GOT3 (cell line): ENCODE measurements at regions not wholly inside any gene's neighbourhood (a gene's known extent, or its start where the extent isn't known, plus 50 kb on each side); places are given as distances from the start of the nearest gene placed in this dataset.
"Not testable (repeated sequence)": the region's sequence is repeated elsewhere in the genome, so short reads cannot be mapped to it uniquely, and the experiment has no call there.

Source experiments
- DNase-seq: peaks from one replicate; lab custom pipeline; 2025; ENCODE audit warnings: mixed read lengths; lab: John Stamatoyannopoulos, UW

DNA sequence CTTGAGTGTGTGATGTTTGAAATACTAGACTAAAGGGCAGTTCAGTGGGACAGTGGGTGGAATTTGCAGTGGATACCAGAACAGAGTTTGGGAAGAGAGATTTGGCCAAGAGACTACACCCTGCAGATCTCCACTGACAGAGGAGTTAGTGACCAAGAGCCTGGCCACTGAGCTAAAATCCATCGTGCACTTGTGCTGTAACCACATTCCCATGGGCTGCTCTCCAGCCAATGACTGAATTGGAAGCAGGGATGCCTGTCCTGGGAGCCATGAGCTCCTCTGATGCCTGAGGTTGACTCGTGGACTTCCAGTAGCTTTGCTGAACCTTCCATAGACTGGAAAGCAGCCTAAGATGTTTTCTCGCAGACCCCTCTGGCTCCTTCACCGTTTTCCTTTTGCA is 296.1 kb downstream of the TRIML1 start:
- DNase-seq: no peak

DNA sequence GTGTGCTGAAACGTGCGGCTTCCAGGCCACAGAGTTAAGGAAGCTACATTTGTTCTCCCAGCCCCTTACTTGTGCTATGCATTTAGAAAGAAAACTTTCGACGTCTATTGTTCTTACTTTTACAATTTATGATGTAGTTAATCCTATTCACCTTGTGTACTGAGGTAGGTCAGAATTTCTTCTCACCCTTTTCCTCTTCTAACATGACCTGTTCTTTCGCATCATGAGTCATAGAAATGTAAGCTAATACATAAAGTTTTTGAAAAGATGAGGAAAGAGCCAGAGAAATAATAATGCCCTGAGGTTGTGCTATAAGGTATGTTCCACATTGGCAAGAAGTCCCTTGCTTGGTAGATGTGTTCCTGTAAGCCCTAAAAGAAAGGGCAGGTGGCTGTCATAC is 298.3 kb downstream of the TRIML1 start:
- DNase-seq: no peak

DNA sequence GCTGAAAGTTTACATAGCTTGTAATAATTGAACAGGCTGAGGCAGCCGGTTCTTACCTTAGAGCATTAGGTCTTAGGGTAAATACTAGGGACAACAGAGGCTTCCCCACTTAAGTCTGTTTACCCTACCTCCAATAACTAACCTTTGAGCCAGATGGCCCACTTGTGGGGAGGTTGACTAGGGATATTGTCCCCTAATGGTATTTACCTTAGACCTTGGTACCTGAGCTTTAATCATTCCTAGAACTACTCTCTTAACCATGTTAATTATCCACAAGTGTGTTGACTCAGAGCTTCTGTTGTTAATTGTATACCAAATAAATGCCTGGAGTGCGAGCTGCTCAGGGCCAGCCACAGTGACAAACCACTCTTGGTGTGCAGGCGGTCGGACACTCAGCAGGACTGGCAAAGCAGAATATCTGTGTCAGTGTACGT is 299.2 kb downstream of the TRIML1 start:
- DNase-seq: not testable (repeated sequence)

- no peak for DNase-seq
Observed at GRCh38 chr4:188439641-188440311, 300.5 kb downstream of the TRIML1 start.

DNA sequence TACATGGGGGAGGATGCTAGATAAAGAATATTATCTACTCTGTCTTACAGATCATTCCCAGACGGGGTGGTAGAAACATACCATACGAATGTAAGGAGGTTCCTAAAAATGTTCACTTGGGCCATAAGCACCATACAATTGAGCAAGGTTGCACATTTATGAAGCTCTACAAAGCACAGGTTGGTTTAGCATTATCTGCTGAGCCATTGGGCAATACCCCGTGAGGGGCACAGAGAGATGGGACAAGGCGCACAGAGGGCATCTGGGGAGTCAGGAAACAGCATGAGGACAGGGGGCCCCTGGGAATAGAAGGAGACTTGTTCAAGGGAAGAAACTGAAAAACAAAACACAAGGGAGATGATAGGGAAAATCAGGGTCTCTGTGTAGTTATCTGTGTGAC is 305.3 kb downstream of the TRIML1 start:
- DNase-seq: no peak

- not testable (repeated sequence) for DNase-seq
Observed at GRCh38 chr4:188448996-188449395, 309.8 kb downstream of the TRIML1 start.

DNA sequence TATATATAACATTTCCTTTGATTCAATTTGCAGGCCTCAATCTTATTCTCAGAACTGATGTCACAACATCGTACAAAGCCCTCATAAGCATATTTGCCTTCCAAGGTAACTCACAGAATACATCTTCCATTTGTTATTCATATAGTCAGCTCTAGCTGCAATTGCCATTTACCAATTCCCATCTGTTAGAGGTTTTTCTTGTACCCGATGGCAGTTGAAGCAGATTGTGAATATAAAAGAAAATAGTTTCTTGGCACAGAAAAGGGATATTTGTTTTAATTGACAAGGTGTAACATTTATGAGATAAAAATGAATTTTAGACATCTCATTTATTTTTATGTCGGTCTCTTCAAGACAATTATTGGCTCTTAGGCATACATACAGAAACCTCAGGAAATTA is 311.3 kb downstream of the TRIML1 start:
- DNase-seq: no peak

GRCh38 chr4:188452097-188452496 is 312.9 kb downstream of the TRIML1 start:
- no peak for DNase-seq

DNA sequence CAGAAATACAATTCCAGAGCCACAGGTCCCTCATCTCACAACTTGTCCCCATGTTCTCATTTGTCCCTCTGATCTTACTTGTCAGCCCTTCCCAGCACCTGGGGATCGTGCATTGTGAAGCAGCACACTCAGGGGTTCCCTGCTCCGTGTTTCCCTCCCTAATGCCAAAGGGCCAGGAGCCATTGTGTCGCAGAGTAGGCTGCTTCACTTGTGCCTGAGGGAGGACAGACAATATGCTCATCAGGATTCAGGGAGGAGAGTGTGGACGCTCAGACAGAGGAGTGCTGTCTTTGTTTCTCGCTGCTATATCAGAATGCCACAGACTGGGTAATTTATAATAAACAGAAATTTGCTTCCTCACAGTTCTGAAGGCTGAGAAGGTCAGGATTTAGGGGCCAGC is 315.3 kb downstream of the TRIML1 start:
- DNase-seq: no peak

DNA sequence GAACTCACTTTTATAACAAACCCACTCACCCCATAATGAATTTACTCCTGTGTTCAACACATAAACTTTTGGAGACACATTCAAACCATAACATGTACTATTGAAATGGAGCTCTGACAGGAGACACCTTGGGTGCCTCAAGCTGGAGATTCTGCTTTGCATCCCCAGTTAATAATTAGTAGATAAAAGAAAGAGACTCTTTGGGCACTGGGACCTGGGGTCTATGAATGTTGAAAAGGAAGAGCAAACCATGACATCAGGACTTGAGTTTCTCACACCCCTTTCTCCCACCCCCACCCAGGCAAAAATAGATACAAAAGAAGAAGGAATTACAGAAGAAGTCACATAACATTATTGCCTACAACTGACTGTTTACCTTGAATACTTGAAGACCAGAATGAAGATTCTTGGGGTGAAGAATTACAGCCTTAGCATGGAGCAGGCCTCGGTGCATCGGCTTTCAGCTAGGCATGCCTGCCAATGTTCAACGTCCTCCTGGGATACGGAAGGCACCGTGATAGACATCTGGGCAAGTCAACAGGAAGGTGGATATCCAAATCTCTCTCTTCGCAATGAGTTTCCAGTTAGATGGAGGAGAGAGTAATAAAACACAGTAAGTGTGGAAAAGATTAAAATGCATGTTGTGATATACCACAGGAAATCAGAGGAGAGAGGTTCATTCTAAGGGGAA is 316.0 kb downstream of the TRIML1 start:
- DNase-seq: no peak

- no peak for DNase-seq
Observed at GRCh38 chr4:188459381-188459780, 320.1 kb downstream of the TRIML1 start.

DNA sequence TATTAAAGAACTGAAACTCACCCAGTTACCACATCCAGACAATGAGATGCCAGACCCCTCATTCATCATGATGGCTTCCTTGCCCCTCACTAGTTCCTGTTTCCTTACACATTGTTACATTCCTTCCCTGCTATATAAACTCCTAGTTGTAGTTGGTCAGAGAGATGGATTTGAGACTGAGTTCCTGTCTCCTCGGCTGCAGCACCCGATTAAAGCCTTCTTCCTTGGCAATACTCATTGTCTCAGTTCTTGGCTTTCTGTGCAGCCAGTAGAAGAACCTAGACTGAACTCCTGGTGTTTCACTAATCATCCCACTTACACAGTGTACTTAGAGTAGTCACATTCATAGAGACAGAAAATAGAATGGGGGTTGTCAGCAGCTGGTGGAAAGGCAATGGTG is 324.7 kb downstream of the TRIML1 start:
- DNase-seq: no peak

DNA sequence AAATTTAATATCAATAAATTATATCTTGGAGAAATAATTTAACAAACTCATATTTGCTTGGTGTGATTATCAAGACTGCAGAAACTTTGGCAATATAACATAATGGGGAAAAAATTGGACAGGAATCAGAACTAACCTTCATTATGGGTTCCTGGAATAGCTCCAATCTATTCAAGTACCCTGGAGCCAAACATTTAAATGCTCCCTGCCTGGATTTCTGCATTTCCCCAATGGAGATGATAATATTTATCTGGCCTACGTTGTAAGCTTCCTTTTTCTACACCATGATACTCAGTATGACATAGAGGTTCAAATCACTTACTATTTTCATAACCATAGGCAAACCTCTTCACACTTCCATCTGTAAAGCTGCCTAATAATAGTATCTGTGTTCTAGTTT is 326.8 kb downstream of the TRIML1 start:
- no peak for DNase-seq

GRCh38 chr4:188484256-188484655 is 345.0 kb downstream of the TRIML1 start:
- DNase-seq: no peak

GRCh38 chr4:188485906-188486305 is 346.7 kb downstream of the TRIML1 start:
- DNase-seq: no peak

DNA sequence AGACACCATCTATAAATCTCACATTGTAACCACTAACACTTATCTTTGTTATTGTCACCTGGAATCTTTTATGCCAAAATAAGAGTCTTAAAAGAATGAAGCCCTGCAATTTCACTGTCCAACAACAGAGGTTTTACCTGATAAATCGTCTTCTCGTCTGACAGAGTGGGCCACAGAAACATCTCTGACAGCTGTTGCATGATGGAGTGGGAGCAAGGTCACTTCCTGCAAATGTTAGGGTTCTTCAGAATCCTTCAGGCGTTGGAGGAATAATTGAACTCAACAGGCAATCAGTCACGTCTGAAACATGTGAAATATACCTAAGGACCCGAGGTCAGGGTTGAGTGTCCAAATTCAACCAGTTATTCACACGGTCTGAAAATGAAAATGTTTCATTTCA is 353.6 kb downstream of the TRIML1 start:
- DNase-seq: no peak

- DNase-seq: no peak
Observed at GRCh38 chr4:188495169-188495568, 355.9 kb downstream of the TRIML1 start.

GRCh38 chr4:188511431-188511830 is 372.2 kb downstream of the TRIML1 start:
- no peak for DNase-seq

GRCh38 chr4:188532751-188533150 is 393.5 kb downstream of the TRIML1 start:
- no peak for DNase-seq

GRCh38 chr4:188534297-188534696 is 395.1 kb downstream of the TRIML1 start:
- no peak for DNase-seq

DNA sequence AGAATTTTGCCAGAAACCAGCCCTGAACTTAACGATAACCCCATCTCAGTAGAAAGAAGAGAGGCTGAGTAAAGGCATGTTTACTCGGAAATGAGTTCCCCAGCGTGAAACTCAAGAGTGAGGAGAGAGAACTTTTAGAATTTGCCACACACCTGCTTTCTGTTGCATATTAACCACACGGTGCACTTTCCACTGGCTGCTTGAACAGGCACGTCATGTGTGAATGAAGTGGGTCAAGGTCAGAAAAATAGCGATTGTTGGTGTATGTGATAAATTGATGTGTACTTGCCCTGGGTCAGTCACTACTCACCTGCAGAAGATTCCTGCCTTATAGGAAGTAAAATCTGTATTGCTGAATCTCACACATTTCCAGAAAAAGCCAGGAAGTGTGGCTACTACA is 395.7 kb downstream of the TRIML1 start:
- no peak for DNase-seq

DNA sequence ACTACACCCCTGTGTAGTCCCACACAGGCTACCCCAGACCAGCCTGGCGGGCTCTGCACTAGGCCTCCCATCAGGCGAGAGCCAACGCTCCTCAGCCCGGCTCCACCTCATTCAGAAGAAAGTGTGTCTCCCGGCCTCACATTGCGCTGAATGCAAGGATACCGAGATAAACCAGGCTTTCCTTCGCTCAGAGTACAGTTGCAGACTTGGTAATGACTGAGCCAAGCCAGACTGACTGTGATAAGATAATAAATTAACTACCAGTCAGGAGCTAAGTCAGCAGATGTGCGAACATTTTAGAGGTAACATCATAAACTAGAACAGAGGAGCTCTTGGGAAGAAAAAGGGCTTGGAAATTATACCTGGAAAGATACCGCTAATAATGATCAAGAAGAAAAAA is 397.6 kb downstream of the TRIML1 start:
- DNase-seq: no peak

- no peak for DNase-seq
Observed at GRCh38 chr4:188550296-188550695, 411.1 kb downstream of the TRIML1 start.

GRCh38 chr4:188551156-188551555 is 411.9 kb downstream of the TRIML1 start:
- DNase-seq: no peak
